HCT116 (cell line): ENCODE measurements at regions not wholly inside any gene's neighbourhood (a gene's known extent, or its start where the extent isn't known, plus 50 kb on each side); places are given as distances from the start of the nearest gene placed in this dataset.

Experiments used
- ATAC-seq: fragments of 200-7000 bp; cut with Tn5 transposase; 2 replicates; pipeline ENCODE4 v1.9.1; 2020; ENCODE audit warnings: mild to moderate bottlenecking, moderate library complexity
- BruUV-seq: library from RNA; stranded (reverse); fragments of 400-500 nt; replicated peaks from 2 replicates; lab custom pipeline; 2021; lab: Mats Ljungman, UMichigan
- CTCF ChIA-PET: fragments of 300-600 bp; sonication (Branson Sonifier 250); formaldehyde crosslinking; loops from one replicate; lab custom pipeline; 2021; ENCODE audit warnings: antibody characterized with exemption; lab: Charles Lee
- POLR2A ChIA-PET: fragments of 300-600, 350-600 bp; sonication (Branson Sonifier 250); formaldehyde crosslinking; loops from one replicate; lab custom pipeline; 2021; ENCODE audit warnings: antibody characterized with exemption; lab: Charles Lee
- RAD21 ChIA-PET, 2 experiments: fragments of 300-600 bp; sonication (Branson Sonifier 250); formaldehyde crosslinking; loops; one replicate each; lab custom pipeline; 2023; ENCODE audit warnings: low total read pairs in 2 of 2; ENCODE audit not compliant: uncharacterized antibody in 2 of 2, unreplicated experiment in 2 of 2, low non-redundant PET in 1 of 2; lab: Charles Lee
- DNase-seq: peaks from one replicate; pipeline ENCODE4 v3.0.0-alpha.2; 2010; ENCODE audit warnings: low read depth, low spot score
- H2AFZ ChIP-seq: fragments of 200-600 bp; shearing (Covaris generic), sonication (generic); 2 replicates; pipeline ENCODE4 v1.6.1; 2017; ENCODE audit warnings: low read depth, mixed run types, mixed read lengths, antibody characterized with exemption, low read length; ENCODE audit not compliant: poor library complexity, severe bottlenecking
- H3K27ac ChIP-seq: 2 replicates; pipeline ENCODE4 v1.5.1; 2012; ENCODE audit warnings: low read depth, low read length
- H3K27me3 ChIP-seq: fragments of 200-600 bp; sonication (generic); 2 replicates; pipeline ENCODE4 v1.6.1; 2016; ENCODE audit warnings: mixed run types, low read length, mixed read lengths; ENCODE audit not compliant: insufficient read depth
- H3K36me3 ChIP-seq, 2 experiments: fragments of 200-500 bp in 1 of 2; fragments of 200-600 bp in 1 of 2; sonication (Bioruptor generic) in 1 of 2; sonication (generic) in 1 of 2; 2 replicates each; pipeline versions ENCODE4 v1.5.1 to v1.6.1; 2014 to 2016; ENCODE audit warnings: low read length in 2 of 2, inconsistent platforms in 1 of 2, mixed read lengths in 1 of 2, mixed run types in 1 of 2; ENCODE audit not compliant: insufficient read depth in 2 of 2, control insufficient read depth in 1 of 2
- H3K4me1 ChIP-seq, 2 experiments: fragments of 200-600 bp in 1 of 2; sonication (generic) in 1 of 2; 2 replicates each; pipeline versions ENCODE4 v1.5.1 to v1.6.1; 2012 to 2017; ENCODE audit warnings: low read length in 2 of 2, inconsistent platforms in 1 of 2, mild to moderate bottlenecking in 1 of 2, mixed read lengths in 1 of 2, mixed run types in 1 of 2, moderate library complexity in 1 of 2; ENCODE audit not compliant: insufficient read depth in 2 of 2, control insufficient read depth in 1 of 2
- H3K4me2 ChIP-seq: fragments of 200-600 bp; sonication (generic); 2 replicates; pipeline ENCODE4 v1.6.1; 2017; ENCODE audit warnings: mixed run types, low read length, mixed read lengths
- H3K4me3 ChIP-seq, 2 experiments: fragments of 200-600 bp in 1 of 2; sonication (generic) in 1 of 2; replicated peaks in 1 of 2; 2 replicates each; pipeline ENCODE4 v1.5.1; 2011 to 2016; ENCODE audit warnings: low read length in 2 of 2, control low read depth in 1 of 2, low read depth in 1 of 2, mild to moderate bottlenecking in 1 of 2, mixed read lengths in 1 of 2, mixed run types in 1 of 2
- H3K79me2 ChIP-seq: fragments of 200-600 bp; sonication (generic); 2 replicates; pipeline ENCODE4 v1.6.1; 2017; ENCODE audit warnings: mild to moderate bottlenecking, mixed run types, low read length, moderate library complexity, mixed read lengths; ENCODE audit not compliant: insufficient read depth
- H3K9ac ChIP-seq: fragments of 200-600 bp; sonication (generic); 2 replicates; pipeline ENCODE4 v1.6.1; 2016; ENCODE audit warnings: low read length, mixed read lengths
- H3K9me2 ChIP-seq: fragments of 200-600 bp; sonication (generic), shearing (Covaris generic); 2 replicates; pipeline ENCODE4 v1.6.1; 2017; ENCODE audit warnings: mixed run types, mild to moderate bottlenecking, moderate library complexity; ENCODE audit not compliant: insufficient read depth
- H3K9me3 ChIP-seq, 2 experiments: fragments of 200-500 bp in 1 of 2; fragments of 200-600 bp in 1 of 2; sonication (Bioruptor generic) in 1 of 2; sonication (generic) in 1 of 2; 2 replicates each; pipeline ENCODE4 v1.6.1; 2014 to 2017; ENCODE audit warnings: low read length in 2 of 2, mixed read lengths in 2 of 2, inconsistent platforms in 1 of 2, low read depth in 1 of 2, mild to moderate bottlenecking in 1 of 2, mixed run types in 1 of 2, moderate library complexity in 1 of 2; ENCODE audit not compliant: control insufficient read depth in 1 of 2, insufficient read depth in 1 of 2
- H4K20me1 ChIP-seq: fragments of 200-600 bp; sonication (generic), shearing (Covaris generic); 2 replicates; pipeline ENCODE4 v1.6.1; 2017; ENCODE audit warnings: mixed run types, mild to moderate bottlenecking, moderate library complexity; ENCODE audit not compliant: insufficient read depth
- EGR1 ChIP-seq: IDR thresholded peaks from 2 replicates; pipeline ENCODE4 v1.6.1; 2012; ENCODE audit warnings: low read depth
- EZH2 ChIP-seq: fragments of 200-600 bp; sonication (generic); IDR thresholded peaks from 2 replicates; pipeline ENCODE4 v1.6.1; 2017; ENCODE audit warnings: antibody characterized with exemption, mixed run types
- EZH2phosphoT487 ChIP-seq: fragments of 200-600 bp; IDR thresholded peaks from 2 replicates; pipeline ENCODE4 v1.6.1; 2018; ENCODE audit warnings: antibody characterized with exemption, borderline replicate concordance
- FOSL1 ChIP-seq: IDR thresholded peaks from 2 replicates; pipeline ENCODE4 v1.6.1; 2012; ENCODE audit warnings: low read depth
- POLR2A ChIP-seq: IDR thresholded peaks from 2 replicates; pipeline ENCODE4 v1.7.0; 2011; ENCODE audit warnings: borderline replicate concordance; ENCODE audit not compliant: insufficient read depth, insufficient read length; ENCODE audit errors: extremely low read depth
- SIN3A ChIP-seq: IDR thresholded peaks from 2 replicates; pipeline ENCODE4 v1.6.1; 2012; ENCODE audit warnings: low read depth
- SRF ChIP-seq: IDR thresholded peaks from 2 replicates; pipeline ENCODE4 v1.6.1; 2012; ENCODE audit warnings: low read depth
- YY1 ChIP-seq: IDR thresholded peaks from 2 replicates; pipeline ENCODE4 v1.6.1; 2011; ENCODE audit warnings: low read length, low read depth, moderate library complexity, mild to moderate bottlenecking; ENCODE audit not compliant: insufficient replicate concordance; ENCODE audit errors: extremely low read depth
- ZFX ChIP-seq: fragments of 450-650 bp; IDR thresholded peaks from 2 replicates; pipeline ENCODE4 v1.6.1; 2017
- ZNF274 ChIP-seq: fragments of 200-500 bp; sonication (Bioruptor generic); IDR thresholded peaks from 2 replicates; pipeline ENCODE4 v1.6.1; 2014; ENCODE audit warnings: mild to moderate bottlenecking, low read depth, low read length, inconsistent platforms
- intact Hi-C: fragments of 100-400 bp; cut with micrococcal nuclease; formaldehyde crosslinking; loops from 2 replicates; pipeline ENCODE4 v1.10.0; 2022
- TF ChIP-seq, protein P1 (sequence below): IDR thresholded peaks from 2 replicates; pipeline ENCODE4 v1.6.1; 2012
- TF ChIP-seq, protein P2 (sequence below): IDR thresholded peaks from 2 replicates; pipeline ENCODE4 v1.6.1; 2012; ENCODE audit warnings: low read depth
- TF ChIP-seq, protein P3 (sequence below): IDR thresholded peaks from 2 replicates; pipeline ENCODE4 v1.6.1; 2012

DNA sequence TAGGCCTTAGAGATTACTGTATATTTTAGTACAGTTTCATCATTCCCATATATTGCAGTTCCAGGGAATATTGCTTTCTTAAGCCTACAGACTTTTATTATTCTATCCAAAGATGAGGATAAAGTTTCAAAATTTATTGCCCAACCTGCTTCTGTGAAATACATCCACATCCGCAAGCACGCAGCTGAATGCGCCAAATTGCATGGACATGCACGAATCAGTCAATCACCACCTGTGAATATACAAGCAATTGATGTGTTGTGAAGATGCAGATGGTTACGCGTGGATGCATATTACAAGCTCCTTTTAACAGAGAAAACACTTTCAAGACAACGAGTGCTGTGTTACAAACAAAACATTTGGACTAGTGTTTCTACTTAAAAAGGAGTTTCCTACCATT is 577.8 kb upstream of the PLXNA2 start:
- Histone ChIP-seq H3K4me3 (no peak overlapping the region), H3K9me3 (no peaks in the 10 kb centered on the region), H3K9ac (no peak overlapping the region), H3K27me3 (no peaks in the 10 kb centered on the region), H3K36me3 (no peaks in the 10 kb centered on the region), H3K79me2 (no peaks in the 10 kb centered on the region), H3K4me1 (no peaks in the 10 kb centered on the region), H2AFZ (no peak overlapping the region), H4K20me1 (no peaks in the 10 kb centered on the region), H3K27ac (no peak overlapping the region), H3K9me2 (no peaks in the 10 kb centered on the region), H3K4me2 (no peak overlapping the region)
- RAD21 ChIA-PET, result no interaction called here
- CTCF ChIA-PET, result no interaction called here
- DNase-seq, result no peak
- intact Hi-C loops, result no loop called here
- BruUV-seq, result no TSS peak
- POLR2A ChIA-PET, result no interaction called here
- TF ChIP-seq SRF, result no peak
- TF ChIP-seq, all 23 proteins: peak for 0
- ATAC-seq, result no peak

DNA sequence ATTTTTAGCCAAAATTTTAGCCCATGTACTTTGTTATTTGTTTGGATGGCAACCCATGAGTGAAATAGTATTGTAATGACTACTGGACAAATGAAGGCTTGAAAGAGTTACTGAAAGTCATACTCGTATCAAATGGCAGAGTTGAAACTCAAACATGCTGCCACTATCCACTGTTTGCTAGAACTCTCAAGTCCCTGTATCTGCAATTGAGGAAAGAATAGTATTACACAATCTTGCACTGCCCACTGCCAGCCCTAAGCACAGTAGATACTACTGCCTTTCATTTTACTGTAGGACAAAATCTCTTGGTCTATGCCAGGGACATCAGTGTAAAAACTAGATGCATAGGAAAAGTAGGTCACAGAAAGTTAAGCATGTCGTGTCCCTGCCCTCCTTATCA is 581.1 kb upstream of the PLXNA2 start:
- H2AFZ ChIP-seq, result no peak overlapping the region
- no peak overlapping the region for H3K9ac ChIP-seq
- no peaks in the 10 kb centered on the region for H3K36me3 ChIP-seq
- no peak overlapping the region for H3K4me2 ChIP-seq
- DNase-seq (no peak), ATAC-seq (no peak)
- H3K4me3 ChIP-seq, result no peak overlapping the region
- no peaks in the 10 kb centered on the region for H3K79me2 ChIP-seq
- H3K27ac ChIP-seq, result no peak overlapping the region
- no peaks in the 10 kb centered on the region for H3K9me2 ChIP-seq
- ChIA-PET CTCF (no interaction called here), POLR2A (no interaction called here), RAD21 (no interaction called here)
- no peak for TF ChIP-seq YY1
- TF ChIP-seq ZNF274, result no peak
- TF ChIP-seq EGR1, result no peak
- TF ChIP-seq SIN3A, result no peak
- no peak for TF ChIP-seq SRF
- no peak for TF ChIP-seq EZH2phosphoT487
- TF ChIP-seq ZFX, result no peak
- no peak for TF ChIP-seq FOSL1
- TF ChIP-seq, protein P1, sequence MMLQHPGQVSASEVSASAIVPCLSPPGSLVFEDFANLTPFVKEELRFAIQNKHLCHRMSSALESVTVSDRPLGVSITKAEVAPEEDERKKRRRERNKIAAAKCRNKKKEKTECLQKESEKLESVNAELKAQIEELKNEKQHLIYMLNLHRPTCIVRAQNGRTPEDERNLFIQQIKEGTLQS, result no peak
- TF ChIP-seq EZH2, result no peak
- no peak for TF ChIP-seq POLR2A
- TF ChIP-seq, protein P2, sequence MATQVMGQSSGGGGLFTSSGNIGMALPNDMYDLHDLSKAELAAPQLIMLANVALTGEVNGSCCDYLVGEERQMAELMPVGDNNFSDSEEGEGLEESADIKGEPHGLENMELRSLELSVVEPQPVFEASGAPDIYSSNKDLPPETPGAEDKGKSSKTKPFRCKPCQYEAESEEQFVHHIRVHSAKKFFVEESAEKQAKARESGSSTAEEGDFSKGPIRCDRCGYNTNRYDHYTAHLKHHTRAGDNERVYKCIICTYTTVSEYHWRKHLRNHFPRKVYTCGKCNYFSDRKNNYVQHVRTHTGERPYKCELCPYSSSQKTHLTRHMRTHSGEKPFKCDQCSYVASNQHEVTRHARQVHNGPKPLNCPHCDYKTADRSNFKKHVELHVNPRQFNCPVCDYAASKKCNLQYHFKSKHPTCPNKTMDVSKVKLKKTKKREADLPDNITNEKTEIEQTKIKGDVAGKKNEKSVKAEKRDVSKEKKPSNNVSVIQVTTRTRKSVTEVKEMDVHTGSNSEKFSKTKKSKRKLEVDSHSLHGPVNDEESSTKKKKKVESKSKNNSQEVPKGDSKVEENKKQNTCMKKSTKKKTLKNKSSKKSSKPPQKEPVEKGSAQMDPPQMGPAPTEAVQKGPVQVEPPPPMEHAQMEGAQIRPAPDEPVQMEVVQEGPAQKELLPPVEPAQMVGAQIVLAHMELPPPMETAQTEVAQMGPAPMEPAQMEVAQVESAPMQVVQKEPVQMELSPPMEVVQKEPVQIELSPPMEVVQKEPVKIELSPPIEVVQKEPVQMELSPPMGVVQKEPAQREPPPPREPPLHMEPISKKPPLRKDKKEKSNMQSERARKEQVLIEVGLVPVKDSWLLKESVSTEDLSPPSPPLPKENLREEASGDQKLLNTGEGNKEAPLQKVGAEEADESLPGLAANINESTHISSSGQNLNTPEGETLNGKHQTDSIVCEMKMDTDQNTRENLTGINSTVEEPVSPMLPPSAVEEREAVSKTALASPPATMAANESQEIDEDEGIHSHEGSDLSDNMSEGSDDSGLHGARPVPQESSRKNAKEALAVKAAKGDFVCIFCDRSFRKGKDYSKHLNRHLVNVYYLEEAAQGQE, result no peak
- TF ChIP-seq, protein P3, sequence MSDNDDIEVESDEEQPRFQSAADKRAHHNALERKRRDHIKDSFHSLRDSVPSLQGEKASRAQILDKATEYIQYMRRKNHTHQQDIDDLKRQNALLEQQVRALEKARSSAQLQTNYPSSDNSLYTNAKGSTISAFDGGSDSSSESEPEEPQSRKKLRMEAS, result no peak
- no peaks in the 10 kb centered on the region for H3K9me3 ChIP-seq
- intact Hi-C loops, result no loop called here
- H4K20me1 ChIP-seq, result no peaks in the 10 kb centered on the region
- H3K27me3 ChIP-seq, result no peaks in the 10 kb centered on the region
- BruUV-seq, result no TSS peak
- no peaks in the 10 kb centered on the region for H3K4me1 ChIP-seq
